ENCODE measurements at regions not wholly inside any gene's neighbourhood (a gene's known extent, or its start where the extent isn't known, plus 50 kb on each side); places are given as distances from the start of the nearest gene placed in this dataset.

DNA sequence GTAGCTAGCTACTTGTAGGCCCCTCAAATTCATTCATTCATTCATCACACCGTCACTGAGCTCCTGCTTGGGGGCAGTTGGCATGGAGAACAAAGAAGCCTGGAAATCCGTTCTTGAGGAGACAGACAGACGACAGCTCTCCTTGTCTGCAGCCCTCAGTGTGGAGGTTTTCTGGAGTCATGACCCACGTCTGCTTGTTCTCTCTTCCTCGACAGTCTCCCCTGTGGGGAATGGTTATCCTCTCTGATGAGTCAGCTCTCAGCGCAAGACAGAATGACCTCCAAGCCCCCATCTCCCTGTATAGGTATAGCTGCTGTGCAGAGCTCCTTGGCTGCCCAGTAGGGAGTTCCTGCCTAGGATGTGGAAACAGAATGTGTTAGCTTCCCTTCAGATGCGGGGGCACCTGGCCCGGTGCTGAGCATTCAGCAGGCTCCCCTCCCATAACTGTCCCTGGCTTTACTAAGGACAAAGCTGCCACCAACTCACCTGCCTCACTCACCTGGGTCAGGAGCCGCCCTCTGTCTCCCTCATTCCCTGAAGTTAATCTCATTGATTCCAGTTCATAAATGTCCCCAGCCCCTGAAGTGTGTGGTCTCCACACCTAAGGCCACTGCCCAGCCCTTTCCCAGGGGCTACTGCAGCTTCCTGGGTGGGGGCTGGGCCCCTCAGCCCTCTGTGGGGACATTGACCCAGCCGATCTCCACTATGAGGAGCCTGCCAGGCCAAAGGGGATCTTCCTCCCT lies 124.7 kb downstream of the ACKR3 start:
- CTCF ChIA-PET (ENCODE audit: low intra/inter-chr PET ratio) = no interaction called here
- 0% methylated on average over 7 of the region's 10 CpGs for WGBS (ENCODE audit: insufficient coverage, low coverage, missing lambda C conversion rate)
- no peaks in the 10 kb centered on the region for H3K79me2 ChIP-seq (ENCODE audit: control insufficient read depth, insufficient read depth, low read length)
- no peak overlapping the region for H3K9ac ChIP-seq (ENCODE audit: insufficient read depth in 1 of 2, low read depth in 2 of 2, low read length in 2 of 2)
- H2AFZ ChIP-seq (ENCODE audit: low read depth, low read length) = no peak overlapping the region
- no peak overlapping the region for H3K27ac ChIP-seq (ENCODE audit: extremely low read depth, low read depth, low read length)
- H4K20me1 ChIP-seq (replicated peaks; ENCODE audit: control insufficient read depth, insufficient read depth, low read length) = no peaks in the 10 kb centered on the region; the same call in 1 of the 2 replicates
- TF ChIP-seq, protein P1, sequence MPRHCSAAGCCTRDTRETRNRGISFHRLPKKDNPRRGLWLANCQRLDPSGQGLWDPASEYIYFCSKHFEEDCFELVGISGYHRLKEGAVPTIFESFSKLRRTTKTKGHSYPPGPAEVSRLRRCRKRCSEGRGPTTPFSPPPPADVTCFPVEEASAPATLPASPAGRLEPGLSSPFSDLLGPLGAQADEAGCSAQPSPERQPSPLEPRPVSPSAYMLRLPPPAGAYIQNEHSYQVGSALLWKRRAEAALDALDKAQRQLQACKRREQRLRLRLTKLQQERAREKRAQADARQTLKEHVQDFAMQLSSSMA (CRISPR knock-in tag; IDR thresholded peaks at IDR 0.05) = no peak
- no peak for TF ChIP-seq KAT7 (CRISPR knock-in tag; IDR thresholded peaks at IDR 0.05; ENCODE audit: borderline replicate concordance)
- no peak for TF ChIP-seq LCOR (CRISPR knock-in tag; IDR thresholded peaks at IDR 0.05)
- TF ChIP-seq POLR2AphosphoS2 (IDR thresholded peaks at IDR 0.05; ENCODE audit: low read length) = no peak
- TF ChIP-seq ZNF79 (CRISPR knock-in tag; IDR thresholded peaks at IDR 0.05; ENCODE audit: low read depth) = no peak
- no peak for TF ChIP-seq KDM4B (IDR thresholded peaks at IDR 0.05; ENCODE audit: borderline replicate concordance in 2 of 2, low read depth in 1 of 2)
- TF ChIP-seq FOXA1 (IDR thresholded peaks at IDR 0.05; ENCODE audit: borderline replicate concordance) = no peak
- TF ChIP-seq TARDBP (IDR thresholded peaks at IDR 0.05) = no peak
- no peak for TF ChIP-seq ZNF134 (CRISPR knock-in tag; conservative IDR thresholded peaks at IDR 0.05)
- TF ChIP-seq, protein P2, sequence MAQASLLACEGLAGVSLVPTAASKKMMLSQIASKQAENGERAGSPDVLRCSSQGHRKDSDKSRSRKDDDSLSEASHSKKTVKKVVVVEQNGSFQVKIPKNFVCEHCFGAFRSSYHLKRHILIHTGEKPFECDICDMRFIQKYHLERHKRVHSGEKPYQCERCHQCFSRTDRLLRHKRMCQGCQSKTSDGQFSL (CRISPR knock-in tag; IDR thresholded peaks at IDR 0.05) = no peak
- TF ChIP-seq, protein P2 (tag; IDR thresholded peaks at IDR 0.05) = no peak
- no peak for TF ChIP-seq EGR1 (conservative IDR thresholded peaks at IDR 0.05)
- no peak for TF ChIP-seq MCM3 (IDR thresholded peaks at IDR 0.05)
- H3K4me1 ChIP-seq (replicated peaks in 1 of 2; ENCODE audit: control insufficient read depth in 2 of 2, insufficient read depth in 2 of 2, low read length in 2 of 2) = no peaks in the 10 kb centered on the region
- H3K9me3 ChIP-seq (replicated peaks; ENCODE audit: control insufficient read depth, insufficient read depth, low read depth, low read length) = no peaks in the 10 kb centered on the region
- in situ Hi-C loops (cut with MboI) (no loop called here), intact Hi-C loops (cut with micrococcal nuclease) (no loop called here)
- FAIRE-seq = no peak
- no peak for ATAC-seq
- no peak for DNase-seq (ENCODE audit: extremely low read depth in 1 of 4, low spot score in 3 of 4)
- no TSS peak for BruUV-seq (replicated peaks)
- H3K36me3 ChIP-seq (ENCODE audit: control insufficient read depth, insufficient read depth, low read length) = no peaks in the 10 kb centered on the region
- H3K27me3 ChIP-seq (ENCODE audit: control insufficient read depth in 2 of 2, insufficient read depth in 2 of 2, low read length in 2 of 2) = peaks cover 0 to 19% of the 10 kb centered on the region in 2 experiments; a peak in 2 of 5 replicates
- POLR2A ChIA-PET = no interaction called here
- no peaks in the 10 kb centered on the region for H3K9me1 ChIP-seq (ENCODE audit: control insufficient read depth, insufficient read depth, low read length)
- no peak overlapping the region for H3K4me3 ChIP-seq
- no peak overlapping the region for H3K4me2 ChIP-seq (ENCODE audit: insufficient read depth, low read length)

Data from K562 (cell line).